ENCODE measurements at regions not wholly inside any gene's neighbourhood (a gene's known extent, or its start where the extent isn't known, plus 50 kb on each side); places are given as distances from the start of the nearest gene placed in this dataset.

DNA sequence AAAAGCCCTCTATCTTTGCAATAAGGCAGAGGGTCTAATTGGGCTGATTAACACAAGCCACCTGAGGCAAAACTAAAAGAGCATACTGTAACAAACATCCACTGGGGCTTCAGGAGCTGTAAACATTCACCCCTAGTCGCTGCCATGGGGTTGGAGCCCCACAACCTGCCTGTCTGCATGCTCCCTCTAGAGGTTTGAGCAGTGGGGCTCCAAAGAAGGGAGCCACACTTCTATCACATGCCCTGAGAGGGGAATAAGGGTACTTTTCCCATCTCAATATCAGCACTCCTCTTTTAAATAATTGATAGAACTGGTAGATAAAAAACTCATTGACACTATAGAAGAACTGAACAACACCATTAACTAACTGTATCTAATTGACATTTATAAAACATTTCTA, 130.1 kb upstream of the COX10 start:
- no peak overlapping the region for H3K4me3 ChIP-seq
- peaks cover 6% of the 10 kb centered on the region for H3K36me3 ChIP-seq
- H4K20me1 ChIP-seq = no peaks in the 10 kb centered on the region
- H3K9ac ChIP-seq = no peak overlapping the region
- H3K27me3 ChIP-seq = no peaks in the 10 kb centered on the region
- H3K9me3 ChIP-seq = peaks cover 5% of the 10 kb centered on the region; the same call in 1 of the 2 replicates
- H3K27ac ChIP-seq = no peak overlapping the region
- H3K4me1 ChIP-seq = peaks cover 7% of the 10 kb centered on the region
- H3K4me2 ChIP-seq = no peak overlapping the region
- TF ChIP-seq Cebpa-rat (IDR thresholded peaks at IDR 0.05) = no peak

DNA sequence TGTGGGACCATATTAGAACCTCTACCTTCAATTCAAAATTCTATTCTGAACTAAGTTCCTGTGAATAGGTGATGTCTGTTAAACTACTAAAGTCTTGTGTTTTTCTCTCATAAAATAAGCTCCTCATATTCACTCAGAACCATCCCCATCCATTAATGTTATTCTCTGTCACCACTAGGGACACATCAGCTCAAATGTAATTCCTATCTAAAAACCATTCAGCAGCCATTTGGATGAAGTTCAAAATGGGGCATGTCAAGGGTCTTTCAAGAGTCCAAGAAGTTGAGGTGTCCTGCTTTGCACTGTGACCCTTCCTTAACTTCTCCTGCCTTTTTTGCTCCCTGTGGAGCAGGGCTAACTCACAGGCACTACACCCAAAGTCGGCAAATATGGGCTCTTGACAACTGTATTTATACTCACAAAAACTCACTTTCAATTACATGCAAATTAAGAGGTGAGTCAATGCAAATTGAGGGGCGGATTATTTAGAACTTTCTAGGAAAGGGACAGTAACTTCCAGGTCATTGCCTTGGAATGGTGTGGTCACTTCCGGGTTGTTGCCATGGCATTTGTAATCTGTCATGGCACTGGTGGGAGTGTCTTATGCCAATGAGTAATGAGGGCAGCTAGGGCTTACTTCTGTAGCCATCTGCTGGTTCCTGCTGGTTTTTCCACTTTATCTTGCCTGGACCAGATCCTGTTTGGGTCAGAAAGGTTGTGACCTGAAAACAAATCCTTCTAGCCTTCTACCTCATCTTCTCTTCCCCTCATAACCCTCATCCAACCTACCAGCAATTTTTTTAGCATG, 128.2 kb upstream of the COX10 start:
- H3K4me2 ChIP-seq = no peak overlapping the region
- H3K4me3 ChIP-seq = no peak overlapping the region
- H3K9me3 ChIP-seq = peaks cover 5% of the 10 kb centered on the region; the same call in 1 of the 2 replicates
- TF ChIP-seq Cebpa-rat (IDR thresholded peaks at IDR 0.05) = no peak
- H3K4me1 ChIP-seq = peaks cover 18% of the 10 kb centered on the region
- H3K9ac ChIP-seq = no peak overlapping the region
- no peaks in the 10 kb centered on the region for H4K20me1 ChIP-seq
- H3K27ac ChIP-seq = no peak overlapping the region
- H3K36me3 ChIP-seq = peaks cover 6% of the 10 kb centered on the region
- H3K27me3 ChIP-seq = no peaks in the 10 kb centered on the region

DNA sequence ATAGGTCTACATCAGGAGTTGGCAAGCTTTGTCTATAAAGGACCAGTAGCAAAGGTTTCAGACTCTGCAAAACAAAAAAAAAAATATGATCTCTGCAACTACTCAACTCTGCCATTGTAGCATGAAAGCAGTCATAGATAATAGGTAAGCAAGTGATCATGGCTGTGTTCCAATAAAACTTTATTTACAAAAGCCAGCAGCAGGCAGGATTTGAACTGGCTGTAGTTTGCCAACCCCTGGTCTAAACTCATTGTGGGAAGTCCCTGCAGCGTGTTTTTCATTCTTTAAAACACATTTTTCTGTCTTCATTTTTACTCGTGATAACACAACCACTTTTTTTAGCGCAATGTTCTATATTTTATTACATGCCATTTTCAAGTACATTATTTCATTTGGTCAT, 127.5 kb upstream of the COX10 start:
- no peak overlapping the region for H3K9ac ChIP-seq
- no peak overlapping the region for H3K4me2 ChIP-seq
- H3K36me3 ChIP-seq = peaks cover 6% of the 10 kb centered on the region
- no peaks in the 10 kb centered on the region for H3K27me3 ChIP-seq
- no peak for TF ChIP-seq Cebpa-rat (IDR thresholded peaks at IDR 0.05)
- H3K4me1 ChIP-seq = peaks cover 18% of the 10 kb centered on the region
- peaks cover 5% of the 10 kb centered on the region; the same call in 1 of the 2 replicates for H3K9me3 ChIP-seq
- no peak overlapping the region for H3K4me3 ChIP-seq
- H4K20me1 ChIP-seq = no peaks in the 10 kb centered on the region
- H3K27ac ChIP-seq = no peak overlapping the region

DNA sequence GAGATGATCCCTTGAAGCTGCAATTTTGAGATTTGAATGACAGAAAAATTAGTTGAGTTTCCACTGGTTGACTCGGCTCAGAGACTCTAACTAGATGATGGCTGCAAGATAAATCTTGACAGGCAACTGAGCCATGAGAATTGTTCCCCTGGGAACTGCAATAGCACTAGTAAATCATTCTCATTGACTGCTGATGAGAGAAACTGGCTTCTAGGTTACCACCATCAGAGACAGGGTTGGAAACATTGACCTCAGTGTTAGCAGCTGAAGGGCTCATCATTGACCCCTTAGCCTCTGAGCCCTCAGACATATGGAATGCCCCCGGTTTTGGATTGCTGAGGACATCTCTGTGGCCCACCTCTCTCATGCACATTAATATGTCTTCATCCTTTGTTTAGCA, 125.4 kb upstream of the COX10 start:
- Histone ChIP-seq H3K27me3 (no peaks in the 10 kb centered on the region), H3K4me1 (peaks cover 18% of the 10 kb centered on the region), H3K4me2 (peak overlapping the region; percentile 69), H3K27ac (no peak overlapping the region), H3K9ac (no peak overlapping the region), H3K36me3 (peaks cover 6% of the 10 kb centered on the region), H3K9me3 (peaks cover 5% of the 10 kb centered on the region; the same call in 1 of the 2 replicates), H3K4me3 (no peak overlapping the region), H4K20me1 (no peaks in the 10 kb centered on the region)
- TF ChIP-seq Cebpa-rat (IDR thresholded peaks at IDR 0.05) = no peak

DNA sequence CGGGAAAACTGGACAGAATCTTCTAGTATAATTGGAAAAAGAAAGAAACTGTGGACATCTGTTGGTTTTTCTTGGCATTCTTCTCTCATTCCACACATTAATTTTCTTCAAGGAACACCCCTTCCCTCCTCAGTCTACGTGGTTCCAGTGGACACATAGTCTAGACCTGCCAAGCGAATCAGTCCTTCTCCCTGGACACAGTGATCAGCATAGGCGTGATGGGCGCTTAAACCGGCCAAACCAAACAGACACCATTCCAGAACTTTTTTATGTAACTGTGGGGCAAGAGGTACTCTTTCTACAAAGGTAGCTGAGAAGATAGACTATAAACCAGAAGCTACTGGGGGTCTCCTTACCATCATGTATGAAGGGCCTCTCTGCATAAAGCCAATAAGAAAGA, 121.8 kb upstream of the COX10 start:
- TF ChIP-seq Cebpa-rat (IDR thresholded peaks at IDR 0.05) = no peak
- Histone ChIP-seq H3K4me1 (peaks cover 18% of the 10 kb centered on the region), H3K27me3 (no peaks in the 10 kb centered on the region), H3K9me3 (no peaks in the 10 kb centered on the region), H3K4me3 (no peak overlapping the region), H3K27ac (no peak overlapping the region), H3K36me3 (no peaks in the 10 kb centered on the region), H3K9ac (no peak overlapping the region), H3K4me2 (no peak overlapping the region), H4K20me1 (no peaks in the 10 kb centered on the region)

DNA sequence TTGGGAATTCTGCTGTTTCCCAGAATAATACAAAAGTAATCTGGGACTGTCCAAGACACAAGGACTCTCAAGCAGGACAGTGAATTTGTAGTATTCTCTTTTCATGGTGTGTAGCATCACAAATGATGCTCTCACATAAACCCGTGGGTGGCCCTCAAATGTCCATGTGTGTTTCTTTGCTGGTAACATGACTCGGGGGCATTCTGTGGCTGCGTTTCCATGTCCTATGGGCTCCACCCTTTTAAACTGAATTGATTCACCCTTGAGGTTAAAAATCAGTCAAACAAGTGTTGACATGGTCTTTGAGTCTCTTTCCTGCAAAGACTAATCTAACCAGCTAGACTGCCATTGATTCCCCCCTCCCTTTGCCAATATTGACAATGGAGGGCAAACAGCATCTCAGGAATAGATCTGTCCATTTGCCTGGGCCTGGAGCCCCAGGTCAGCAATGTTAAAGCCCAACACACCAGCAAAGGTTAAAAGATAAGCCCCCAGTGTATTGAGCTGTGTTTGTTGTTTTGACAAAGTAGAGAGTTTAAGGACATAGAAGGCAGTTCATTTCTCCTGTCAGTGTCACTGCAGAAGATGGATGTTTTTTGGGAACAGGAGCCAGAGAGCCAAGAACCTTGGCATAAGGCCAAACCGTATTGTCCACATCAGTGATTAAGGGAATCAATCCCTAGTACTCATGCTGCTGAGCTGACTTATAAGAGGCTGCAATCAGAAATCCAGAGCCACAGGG, 117.1 kb upstream of the COX10 start:
- no peak overlapping the region for H3K4me2 ChIP-seq
- no peaks in the 10 kb centered on the region for H3K27me3 ChIP-seq
- TF ChIP-seq Cebpa-rat (IDR thresholded peaks at IDR 0.05) = no peak
- H3K9me3 ChIP-seq = peaks cover 9% of the 10 kb centered on the region; the same call in 1 of the 2 replicates
- no peak overlapping the region for H3K9ac ChIP-seq
- H3K27ac ChIP-seq = no peak overlapping the region
- no peaks in the 10 kb centered on the region for H3K36me3 ChIP-seq
- no peaks in the 10 kb centered on the region for H4K20me1 ChIP-seq
- no peaks in the 10 kb centered on the region for H3K4me1 ChIP-seq
- H3K4me3 ChIP-seq = no peak overlapping the region

- Histone ChIP-seq H4K20me1 (no peaks in the 10 kb centered on the region), H3K4me1 (no peaks in the 10 kb centered on the region), H3K4me3 (no peak overlapping the region), H3K4me2 (no peak overlapping the region), H3K9ac (no peak overlapping the region), H3K27ac (no peak overlapping the region), H3K27me3 (no peaks in the 10 kb centered on the region), H3K36me3 (no peaks in the 10 kb centered on the region), H3K9me3 (peaks cover 9% of the 10 kb centered on the region; the same call in 1 of the 2 replicates)
- no peak for TF ChIP-seq Cebpa-rat (IDR thresholded peaks at IDR 0.05)
These were observed 115.5 kb upstream of the COX10 start for GRCh38 chr17:13953841-13954240.

- H3K4me3 ChIP-seq = no peak overlapping the region
- TF ChIP-seq Cebpa-rat (IDR thresholded peaks at IDR 0.05) = no peak
- H3K9ac ChIP-seq = no peak overlapping the region
- peaks cover 9% of the 10 kb centered on the region; the same call in 1 of the 2 replicates for H3K9me3 ChIP-seq
- no peak overlapping the region for H3K4me2 ChIP-seq
- no peak overlapping the region for H3K27ac ChIP-seq
- no peaks in the 10 kb centered on the region for H3K36me3 ChIP-seq
- H3K4me1 ChIP-seq = no peaks in the 10 kb centered on the region
- H4K20me1 ChIP-seq = no peaks in the 10 kb centered on the region
- H3K27me3 ChIP-seq = no peaks in the 10 kb centered on the region
These were observed 111.7 kb upstream of the COX10 start for GRCh38 chr17:13957636-13958035.

- H3K36me3 ChIP-seq = no peaks in the 10 kb centered on the region
- no peaks in the 10 kb centered on the region for H4K20me1 ChIP-seq
- no peak overlapping the region for H3K27ac ChIP-seq
- H3K4me2 ChIP-seq = no peak overlapping the region
- no peak overlapping the region for H3K4me3 ChIP-seq
- peaks cover 9% of the 10 kb centered on the region; the same call in 1 of the 2 replicates for H3K9me3 ChIP-seq
- no peaks in the 10 kb centered on the region for H3K27me3 ChIP-seq
- H3K4me1 ChIP-seq = no peaks in the 10 kb centered on the region
- no peak for TF ChIP-seq Cebpa-rat (IDR thresholded peaks at IDR 0.05)
- no peak overlapping the region for H3K9ac ChIP-seq
These were observed 110.5 kb upstream of the COX10 start for GRCh38 chr17:13958773-13959172.

DNA sequence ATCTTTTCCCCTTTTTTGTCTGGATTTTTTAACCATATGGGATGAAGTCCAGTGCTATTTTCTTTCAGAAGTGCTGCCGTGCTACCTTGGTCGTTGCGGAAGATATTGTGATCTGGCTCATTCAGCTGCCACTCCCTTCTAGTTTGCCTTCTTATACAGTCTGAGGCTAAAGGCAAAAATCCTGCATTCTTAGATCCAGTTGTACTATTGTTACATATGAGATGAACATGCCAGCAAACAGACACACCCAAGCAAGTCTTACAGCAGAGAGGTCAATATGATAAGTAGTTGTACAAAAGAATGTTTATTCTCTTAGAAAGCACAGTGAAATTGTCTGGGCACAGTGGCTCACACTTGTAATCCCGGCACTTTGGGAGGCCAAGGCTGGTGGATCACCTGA, 108.0 kb upstream of the COX10 start:
- Histone ChIP-seq H3K4me2 (no peak overlapping the region), H3K27me3 (no peaks in the 10 kb centered on the region), H3K4me3 (no peak overlapping the region), H3K4me1 (no peaks in the 10 kb centered on the region), H3K36me3 (no peaks in the 10 kb centered on the region), H3K9ac (no peak overlapping the region), H3K27ac (no peak overlapping the region), H4K20me1 (no peaks in the 10 kb centered on the region), H3K9me3 (no peaks in the 10 kb centered on the region)
- no peak for TF ChIP-seq Cebpa-rat (IDR thresholded peaks at IDR 0.05)

Measured in BLaER1 (cell line).